ENCODE measurements at regions not wholly inside any gene's neighbourhood (a gene's known extent, or its start where the extent isn't known, plus 50 kb on each side); places are given as distances from the start of the nearest gene placed in this dataset.

- H3K4me2 ChIP-seq (replicated peaks; ENCODE audit: extremely low read depth, low read length, poor library complexity, severe bottlenecking), result no peak overlapping the region
- intact Hi-C loops (cut with micrococcal nuclease), result no loop called here
- Mint-ChIP-seq H3K36me3 (peaks cover 70 to 79% of the 10 kb centered on the region in 2 donors), H3K27ac (peak overlapping the region in 2 of 7 donors; percentile 33 to 74), H3K27me3 (ENCODE audit: low read depth in 3 of 3) (no peaks in the 10 kb centered on the region), H3K4me3 (no peak overlapping the region), H3K9me3 (peaks cover 0 to 1% (median 0%) of the 10 kb centered on the region in 7 donors), H3K4me1 (peaks cover 27% of the 10 kb centered on the region)
- no peak for DNase-seq
- no peak for TF ChIP-seq CTCF (IDR thresholded peaks at IDR 0.05)
- no peak overlapping the region for H3K4me3 ChIP-seq (replicated peaks in 1 of 3; ENCODE audit: low read depth in 2 of 3, low read length in 3 of 3)
- peaks cover 43 to 75% of the 10 kb centered on the region in 2 donors for H3K36me3 ChIP-seq (replicated peaks in 1 of 2; ENCODE audit: control insufficient read depth in 1 of 2, insufficient read depth in 2 of 2, low read length in 2 of 2)
- peaks cover 24% of the 10 kb centered on the region for H3K79me2 ChIP-seq (ENCODE audit: insufficient read depth, low read length)
- no peak overlapping the region for H3K27ac ChIP-seq (ENCODE audit: low read depth in 1 of 2, low read length in 2 of 2)
- H2AFZ ChIP-seq (ENCODE audit: insufficient read depth, low read depth, low read length, poor library complexity, severe bottlenecking), result no peak overlapping the region
- no peaks in the 10 kb centered on the region for H3K27me3 ChIP-seq (ENCODE audit: control insufficient read depth in 2 of 2, insufficient read depth in 2 of 2, low read length in 2 of 2)
- H3K9me3 ChIP-seq (replicated peaks in 1 of 2; ENCODE audit: control insufficient read depth in 1 of 2, insufficient read depth in 1 of 2, low read length in 2 of 2), result no peaks in the 10 kb centered on the region
- H3K9ac ChIP-seq (ENCODE audit: insufficient read depth, low read length, poor library complexity, severe bottlenecking), result no peak overlapping the region
- 93% methylated on average over 6 of the region's 10 CpGs for WGBS (ENCODE audit: insufficient coverage)
- H4K20me1 ChIP-seq (ENCODE audit: insufficient read depth, low read length), result peaks cover 41% of the 10 kb centered on the region
- peaks cover 20 to 22% of the 10 kb centered on the region in 2 donors for H3K4me1 ChIP-seq (ENCODE audit: control insufficient read depth in 1 of 2, insufficient read depth in 2 of 2, low read length in 2 of 2)
These were observed 69.4 kb upstream of the NAA20 start for GRCh38 chr20:19947611-19948264.

GRCh38 chr20:19949195-19949867, 67.8 kb upstream of the NAA20 start:
- no peak overlapping the region for H2AFZ ChIP-seq (ENCODE audit: insufficient read depth, low read depth, low read length, poor library complexity, severe bottlenecking)
- peaks cover 17% of the 10 kb centered on the region for H3K4me1 Mint-ChIP-seq
- peaks cover 0 to 1% (median 0%) of the 10 kb centered on the region in 7 donors for H3K9me3 Mint-ChIP-seq
- peak overlapping the region in 1 of 7 donors; percentile 52 for H3K27ac Mint-ChIP-seq
- no peak overlapping the region for H3K27ac ChIP-seq (ENCODE audit: low read depth in 1 of 2, low read length in 2 of 2)
- no peak for TF ChIP-seq CTCF (IDR thresholded peaks at IDR 0.05)
- WGBS (ENCODE audit: insufficient coverage), result 98% methylated on average over 6 of the region's 10 CpGs
- H3K27me3 Mint-ChIP-seq (ENCODE audit: low read depth in 3 of 3), result no peaks in the 10 kb centered on the region
- peaks cover 18% of the 10 kb centered on the region for H3K79me2 ChIP-seq (ENCODE audit: insufficient read depth, low read length)
- H3K4me2 ChIP-seq (replicated peaks; ENCODE audit: extremely low read depth, low read length, poor library complexity, severe bottlenecking), result no peak overlapping the region
- H3K36me3 ChIP-seq (replicated peaks in 1 of 2; ENCODE audit: control insufficient read depth in 1 of 2, insufficient read depth in 2 of 2, low read length in 2 of 2), result peaks cover 43 to 91% of the 10 kb centered on the region in 2 donors
- H4K20me1 ChIP-seq (ENCODE audit: insufficient read depth, low read length), result peaks cover 56% of the 10 kb centered on the region
- no peak for DNase-seq
- no peaks in the 10 kb centered on the region for H3K27me3 ChIP-seq (ENCODE audit: control insufficient read depth in 2 of 2, insufficient read depth in 2 of 2, low read length in 2 of 2)
- no peak overlapping the region for H3K4me3 Mint-ChIP-seq
- peaks cover 5 to 6% of the 10 kb centered on the region in 2 donors for H3K4me1 ChIP-seq (ENCODE audit: control insufficient read depth in 1 of 2, insufficient read depth in 2 of 2, low read length in 2 of 2)
- intact Hi-C loops (cut with micrococcal nuclease), result no loop called here
- peaks cover 73 to 89% of the 10 kb centered on the region in 2 donors for H3K36me3 Mint-ChIP-seq
- no peak overlapping the region for H3K4me3 ChIP-seq (replicated peaks in 1 of 3; ENCODE audit: low read depth in 2 of 3, low read length in 3 of 3)
- no peak overlapping the region for H3K9ac ChIP-seq (ENCODE audit: insufficient read depth, low read length, poor library complexity, severe bottlenecking)
- no peaks in the 10 kb centered on the region for H3K9me3 ChIP-seq (replicated peaks in 1 of 2; ENCODE audit: control insufficient read depth in 1 of 2, insufficient read depth in 1 of 2, low read length in 2 of 2)
